HEK293T (cell line): ENCODE measurements at regions not wholly inside any gene's neighbourhood (a gene's known extent, or its start where the extent isn't known, plus 50 kb on each side); places are given as distances from the start of the nearest gene placed in this dataset.

ENCODE experiments used
- ELF4 ChIP-seq: fragments of 450-650 bp; IDR thresholded peaks from 2 replicates; pipeline ENCODE4 v1.6.1; 2017; ENCODE audit warnings: antibody characterized with exemption
- FOXA1 ChIP-seq: fragments of 450-650 bp; IDR thresholded peaks from 2 replicates; pipeline ENCODE4 v1.6.1; 2016; ENCODE audit warnings: mild to moderate bottlenecking
- FOXK2 ChIP-seq: fragments of 450-650 bp; IDR thresholded peaks from 2 replicates; pipeline ENCODE4 v1.6.1; 2016; ENCODE audit warnings: mild to moderate bottlenecking
- FOXM1 ChIP-seq: fragments of 450-650 bp; IDR thresholded peaks from 2 replicates; pipeline ENCODE4 v1.6.1; 2017; ENCODE audit warnings: mild to moderate bottlenecking, borderline replicate concordance
- L3MBTL2 ChIP-seq: fragments of 450-650 bp; conservative IDR thresholded peaks from 2 replicates; pipeline ENCODE4 v1.6.1; 2016; ENCODE audit warnings: mild to moderate bottlenecking
- LEF1 ChIP-seq: fragments of 450-650 bp; IDR thresholded peaks from 2 replicates; pipeline ENCODE4 v1.6.1; 2017; ENCODE audit warnings: mild to moderate bottlenecking, borderline replicate concordance
- PKNOX1 ChIP-seq: fragments of 450-650 bp; IDR thresholded peaks from 2 replicates; pipeline ENCODE4 v1.6.1; 2016
- SP1 ChIP-seq: fragments of 450-650 bp; IDR thresholded peaks from 2 replicates; pipeline ENCODE4 v1.6.1; 2017
- SUZ12 ChIP-seq: fragments of 450-650 bp; IDR thresholded peaks from 2 replicates; pipeline ENCODE4 v1.6.1; 2016; ENCODE audit warnings: mild to moderate bottlenecking

DNA sequence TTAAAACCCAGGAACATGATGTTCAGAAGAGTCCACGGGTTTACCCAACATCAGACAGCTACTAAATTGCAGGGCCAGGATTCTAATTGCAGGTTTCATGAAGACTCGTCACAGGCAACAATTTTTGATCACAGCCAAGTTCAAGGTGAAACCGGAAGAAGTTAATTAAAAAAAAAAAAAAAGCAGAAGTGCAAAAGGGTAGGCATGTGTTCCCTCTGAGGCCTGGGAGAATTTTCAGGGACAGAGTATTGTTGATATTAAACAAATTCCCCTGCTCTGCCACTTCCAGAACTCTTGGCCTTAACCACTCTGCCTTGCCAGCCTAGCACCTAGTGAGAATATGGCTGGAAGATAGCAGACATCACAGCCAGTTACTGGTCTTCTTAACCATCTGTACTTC lies 99.4 kb upstream of the TRIB2 start:
- TF ChIP-seq L3MBTL2 (no peak), SUZ12 (no peak), LEF1 (no peak), FOXM1 (no peak), PKNOX1 (no peak), FOXA1 (no peak), FOXK2 (no peak), ELF4 (no peak), SP1 (no peak)
